ENCODE measurements at regions not wholly inside any gene's neighbourhood (a gene's known extent, or its start where the extent isn't known, plus 50 kb on each side); places are given as distances from the start of the nearest gene placed in this dataset.
"Not testable (repeated sequence)": the region's sequence is repeated elsewhere in the genome, so short reads cannot be mapped to it uniquely, and the experiment has no call there.

DNA sequence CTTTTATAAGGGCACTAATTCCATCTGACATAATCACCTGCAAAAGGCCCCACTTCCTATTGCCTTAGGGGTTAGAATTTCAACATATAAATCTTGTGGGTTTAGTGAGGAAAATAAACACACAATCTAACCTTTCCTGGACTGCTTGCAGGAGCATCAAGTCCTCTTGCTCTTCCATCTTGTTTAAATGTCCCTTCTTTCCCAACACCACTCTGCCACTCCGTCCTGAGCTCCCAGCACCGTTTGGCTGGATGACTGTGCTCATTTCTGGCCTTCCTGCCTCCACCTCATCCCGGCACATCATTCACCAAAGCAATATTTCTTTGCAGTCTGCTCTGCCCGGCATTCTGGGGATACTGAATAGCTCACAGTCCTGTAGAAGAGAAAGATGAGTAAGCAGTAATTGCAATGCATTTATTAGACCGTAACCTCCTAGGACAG is 247.8 kb downstream of the BCL2 start:
- intact Hi-C loops (cut with DNase I) = no loop called here
- DNase-seq = peak in 1 of 42 donors; percentile 34

DNA sequence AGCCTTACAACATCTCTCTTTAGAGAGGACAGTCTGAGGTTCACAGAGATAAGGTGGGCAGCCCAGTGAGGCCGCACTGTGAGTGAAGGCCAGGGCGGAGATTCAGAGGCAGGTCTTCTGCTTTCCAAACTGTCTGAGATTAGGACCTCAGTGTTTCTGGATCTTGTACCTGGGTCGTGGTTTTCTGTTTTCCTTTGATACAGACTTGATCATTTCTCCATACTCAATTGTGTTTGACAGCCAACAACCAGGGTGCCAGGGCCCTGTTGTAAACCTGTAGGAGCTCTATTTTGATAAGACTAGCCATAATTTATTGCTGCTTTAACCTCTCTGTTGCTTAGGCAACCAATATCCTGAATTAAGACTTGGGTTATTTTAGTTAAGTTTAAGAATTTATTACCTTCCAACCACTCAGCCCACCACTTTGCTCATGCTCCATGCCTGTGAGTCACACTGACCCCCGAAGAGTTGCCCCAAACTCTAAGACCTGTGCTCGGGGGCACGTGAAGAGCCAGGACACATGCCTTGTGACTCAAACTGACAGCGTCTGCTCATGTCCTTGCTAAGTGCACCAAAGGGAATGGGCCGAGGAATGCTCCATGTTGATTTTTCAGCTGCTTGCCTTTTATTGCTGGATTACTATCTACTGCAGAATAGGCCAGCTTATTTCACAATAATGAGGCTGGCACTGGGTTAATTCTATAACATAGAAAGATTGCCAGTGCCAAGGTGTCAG is 248.6 kb downstream of the BCL2 start:
- intact Hi-C loops (cut with DNase I) = no loop called here
- peak in 1 of 42 donors; percentile 17 for DNase-seq

DNA sequence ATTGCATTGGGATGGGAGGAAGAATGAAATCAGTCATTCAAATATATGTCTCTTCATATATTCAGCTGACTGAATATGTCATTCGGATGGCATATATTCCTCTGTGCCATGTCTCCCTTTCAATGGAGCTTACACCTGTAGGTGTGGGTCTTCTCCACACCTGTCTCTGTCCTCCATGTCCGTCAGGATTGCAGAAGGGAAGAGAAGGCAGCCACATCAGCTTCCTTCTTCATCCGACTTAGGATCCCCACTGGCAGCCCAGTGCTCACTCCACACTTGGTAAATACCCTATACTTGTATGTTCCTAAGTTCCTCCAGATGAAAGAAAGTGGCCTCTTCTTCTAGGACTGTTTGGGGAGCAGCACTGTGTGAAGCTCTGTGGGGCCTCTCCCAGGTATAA is 250.1 kb downstream of the BCL2 start:
- intact Hi-C loops (cut with DNase I) = no loop called here
- DNase-seq = peak in 1 of 42 donors; percentile 4

DNA sequence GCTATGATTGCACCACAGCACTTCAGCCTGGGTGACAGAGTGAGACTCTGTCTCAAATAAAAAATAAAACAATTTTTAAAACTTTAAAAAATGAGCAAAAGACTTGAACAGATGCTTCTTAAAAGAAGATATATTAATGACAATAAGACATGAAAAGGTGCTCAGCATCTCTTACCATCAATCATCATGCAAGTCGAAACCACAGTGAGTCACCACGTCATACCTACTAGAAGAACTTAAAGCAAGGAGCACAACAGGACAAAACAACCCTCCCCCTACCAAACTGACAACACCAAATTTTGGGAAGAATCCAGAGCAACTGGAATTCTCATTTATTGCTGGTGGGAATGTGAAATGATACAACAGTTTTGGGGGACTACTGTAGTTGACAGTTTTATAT is 251.6 kb downstream of the BCL2 start:
- DNase-seq = peak in 1 of 42 donors; percentile 12
- intact Hi-C loops (cut with DNase I) = no loop called here

DNA sequence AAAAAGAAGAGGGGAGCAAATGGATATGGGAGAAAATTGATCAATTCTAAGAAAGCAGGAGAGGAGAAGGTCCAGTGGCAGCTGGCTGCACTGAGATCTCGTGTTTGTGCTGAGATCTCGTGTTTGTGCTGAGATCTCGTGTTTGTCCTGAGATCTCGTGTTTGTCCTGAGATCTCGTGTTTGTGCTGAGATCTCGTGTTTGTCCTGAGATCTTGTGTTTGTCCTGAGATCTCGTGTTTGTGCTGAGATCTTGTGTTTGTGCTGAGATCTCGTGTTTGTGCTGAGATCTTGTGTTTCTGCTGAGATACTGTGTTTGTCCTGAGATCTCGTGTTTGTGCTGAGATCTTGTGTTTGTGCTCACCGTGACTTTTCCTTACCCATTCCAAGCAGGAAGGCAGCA is 254.4 kb downstream of the BCL2 start:
- intact Hi-C loops (cut with DNase I) = no loop called here
- DNase-seq = no peak

DNA sequence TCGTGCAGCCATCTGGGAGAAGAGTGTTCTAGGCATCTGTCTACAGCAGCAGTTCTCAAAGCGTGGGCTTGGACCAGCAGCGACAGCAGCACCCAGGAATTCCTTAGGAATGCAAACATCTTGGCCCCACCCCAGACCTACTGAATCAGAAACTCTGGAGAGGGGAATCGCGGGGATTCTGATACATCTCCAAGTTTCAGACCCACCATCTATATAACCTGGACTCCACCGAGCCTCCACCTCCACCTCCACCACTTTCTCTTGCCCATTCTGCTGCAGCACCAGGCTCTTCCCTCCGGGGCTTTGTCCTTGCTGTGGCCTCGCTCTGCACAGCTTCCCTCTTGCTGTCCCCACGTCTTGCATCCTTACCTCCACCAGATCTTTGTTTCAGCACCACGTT is 256.4 kb downstream of the BCL2 start:
- no peak for DNase-seq
- intact Hi-C loops (cut with DNase I) = no loop called here

DNA sequence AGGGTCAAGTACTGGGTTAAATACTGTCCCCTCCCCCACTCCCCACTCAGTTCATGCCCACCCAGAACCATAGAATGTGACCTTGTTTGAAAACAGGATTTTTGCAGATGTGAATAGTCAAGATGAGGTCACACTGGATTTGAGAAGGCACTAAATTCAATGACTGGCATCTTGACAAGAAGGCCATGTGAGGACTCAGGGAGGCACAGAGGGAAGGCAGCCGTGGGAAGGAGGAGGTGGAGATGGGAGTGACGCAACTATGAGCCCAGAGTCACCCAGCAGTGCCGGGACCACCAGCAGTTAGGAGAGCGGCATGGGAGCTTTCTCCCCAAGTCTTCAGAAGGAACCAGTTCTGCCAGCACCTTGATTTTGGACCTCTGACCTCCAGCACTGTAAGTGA is 257.3 kb downstream of the BCL2 start:
- intact Hi-C loops (cut with DNase I) = no loop called here
- DNase-seq = no peak

DNA sequence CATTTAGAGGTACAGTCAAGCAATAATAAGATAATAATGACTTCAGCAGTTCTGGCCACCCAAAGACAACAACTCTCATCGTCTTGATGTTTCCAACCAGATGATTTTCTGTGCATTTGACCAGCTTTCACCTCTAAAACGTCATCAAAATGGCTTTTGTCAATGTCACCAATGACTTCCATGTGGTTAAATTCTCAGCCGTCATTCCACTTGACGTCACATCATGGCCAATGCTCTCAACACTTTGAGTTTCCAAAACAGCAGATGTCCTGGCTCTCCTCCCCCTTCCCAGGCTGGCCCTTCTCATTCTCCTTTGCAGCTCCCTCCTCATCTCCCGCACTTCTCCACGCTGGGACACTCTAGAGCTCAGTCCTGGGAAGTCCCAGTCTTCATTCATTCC is 258.3 kb downstream of the BCL2 start:
- no peak for DNase-seq
- intact Hi-C loops (cut with DNase I) = no loop called here

DNA sequence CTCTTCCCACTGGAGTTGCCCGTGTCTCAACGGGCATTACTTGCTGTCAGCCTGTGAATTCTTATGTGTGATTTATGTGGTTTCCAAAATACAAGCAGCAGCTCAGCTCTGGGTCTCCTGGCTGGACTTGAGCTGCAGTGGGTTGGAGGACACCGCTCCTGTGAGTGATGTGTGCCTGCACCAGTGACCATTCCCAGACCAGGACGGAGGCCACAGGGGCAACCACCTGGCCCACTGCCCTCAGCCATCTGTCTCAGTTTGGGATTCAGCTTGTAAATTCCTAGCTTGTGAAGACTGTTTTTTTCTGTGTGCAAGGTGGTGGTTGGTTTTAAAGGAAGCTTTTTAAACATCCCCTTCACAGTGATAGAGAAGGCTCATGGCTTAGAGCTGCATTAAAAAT is 261.0 kb downstream of the BCL2 start:
- intact Hi-C loops (cut with DNase I) = no loop called here
- no peak for DNase-seq

DNA sequence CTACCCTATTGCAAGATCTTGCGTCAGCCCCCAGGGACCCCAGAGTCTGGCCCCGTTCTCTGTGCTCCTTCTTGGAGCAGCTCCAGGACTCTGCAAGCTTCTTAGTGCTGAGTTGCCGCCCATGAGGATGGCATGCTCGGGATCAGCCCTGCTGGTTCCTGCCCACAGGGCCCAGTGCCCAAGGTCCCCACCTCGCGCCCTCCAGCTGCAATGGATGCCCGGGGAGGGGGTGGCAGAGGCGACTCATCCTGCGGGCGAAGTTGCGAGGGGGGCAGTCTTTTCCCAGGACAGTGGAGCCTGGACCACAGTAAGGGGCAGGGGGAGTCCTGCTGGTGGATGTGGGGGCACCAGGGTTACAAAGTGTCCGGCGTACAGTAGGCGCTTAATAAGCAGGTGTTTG is 261.9 kb downstream of the BCL2 start:
- intact Hi-C loops (cut with DNase I) = no loop called here

DNA sequence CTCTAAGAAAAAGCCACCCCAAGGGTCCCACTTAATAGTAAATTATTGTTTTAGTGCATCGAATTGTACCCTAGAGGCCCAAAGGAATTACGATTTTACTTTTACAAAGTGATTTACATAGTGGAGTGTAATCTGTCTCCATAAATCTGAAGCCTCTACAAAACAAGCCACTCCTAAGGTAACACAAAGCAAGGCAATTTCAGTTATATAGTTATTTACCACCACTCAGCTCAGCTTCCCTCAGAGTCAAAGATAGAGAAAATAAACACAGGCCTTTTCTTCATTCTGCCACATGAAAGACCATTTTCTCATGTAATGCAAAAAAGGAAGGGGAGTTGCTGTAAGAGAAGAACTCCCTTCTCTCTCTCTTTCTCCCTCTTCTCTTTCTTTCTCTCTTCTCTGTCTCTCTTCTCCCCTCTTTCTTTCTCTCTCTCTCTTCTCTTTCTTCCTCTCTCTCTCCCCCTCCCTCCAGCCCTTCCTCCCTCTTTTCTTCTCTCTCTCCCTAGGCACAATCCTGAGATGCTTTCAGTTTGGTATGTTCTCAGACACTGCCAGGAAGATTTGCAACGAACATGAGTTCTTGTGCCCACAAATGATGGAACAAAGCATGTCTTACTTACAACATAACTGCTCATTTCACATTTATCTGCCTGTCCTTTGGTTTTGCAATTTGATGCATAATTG is 264.5 kb downstream of the BCL2 start:
- intact Hi-C loops (cut with DNase I) = no loop called here
- DNase-seq = no peak

More for the DNA sequence above, 261.9 kb downstream of the BCL2 start:
- DNase-seq = no peak

DNA sequence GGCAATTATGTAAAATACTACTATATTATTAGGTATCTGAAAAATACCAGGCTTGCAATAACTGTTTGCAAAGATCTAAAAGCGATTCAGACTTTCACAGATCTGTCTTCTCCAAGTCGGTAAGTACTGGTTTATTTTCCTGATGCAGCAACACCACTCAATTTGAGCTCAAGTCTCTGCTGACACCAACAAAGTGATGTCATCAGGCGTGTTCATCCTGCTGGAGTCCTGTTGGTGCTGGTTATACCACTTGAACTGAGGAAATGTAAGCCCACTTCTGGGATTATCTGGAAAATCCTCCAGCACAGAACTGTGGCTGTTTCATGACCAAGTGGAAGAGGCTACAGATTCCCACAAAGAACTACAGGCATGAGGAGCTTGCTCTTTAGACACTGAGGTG is 267.6 kb downstream of the BCL2 start:
- DNase-seq = no peak
- intact Hi-C loops (cut with DNase I) = no loop called here

DNA sequence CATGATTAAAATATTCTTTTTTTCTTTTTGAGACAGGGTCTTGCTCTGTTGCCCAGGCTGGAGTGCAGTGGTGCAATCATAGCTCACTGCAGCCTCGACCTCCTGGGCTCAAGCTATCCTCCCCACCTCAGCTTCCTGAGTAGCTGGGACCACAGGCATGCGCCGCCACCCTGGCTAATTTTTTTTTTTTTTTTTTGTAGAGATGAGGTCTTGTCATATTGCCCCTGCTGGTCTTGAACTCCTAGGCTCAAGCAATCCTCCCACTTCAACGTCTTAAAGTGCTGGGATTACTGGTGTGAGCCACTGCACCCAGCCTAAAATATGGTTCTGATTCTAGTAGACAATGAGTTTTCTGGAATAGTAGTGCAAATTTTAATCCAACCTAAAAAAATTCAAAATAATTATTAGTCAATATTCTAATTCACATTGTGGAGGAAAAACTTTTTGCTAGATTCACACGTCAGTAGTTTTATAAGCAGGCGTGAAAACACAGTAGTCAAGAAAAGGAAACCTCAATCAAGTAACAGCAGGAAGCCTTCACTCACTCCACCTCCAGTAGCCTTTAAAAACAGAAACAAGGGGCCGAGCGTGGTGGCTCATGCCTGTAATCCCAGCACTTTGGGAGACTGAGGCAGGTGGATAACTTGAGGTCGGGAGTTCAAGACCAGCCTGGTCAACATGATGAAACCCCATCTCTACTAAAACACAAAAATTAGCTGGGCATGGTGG is 268.7 kb downstream of the BCL2 start:
- intact Hi-C loops (cut with DNase I); DNase-seq: not testable (repeated sequence)

DNA sequence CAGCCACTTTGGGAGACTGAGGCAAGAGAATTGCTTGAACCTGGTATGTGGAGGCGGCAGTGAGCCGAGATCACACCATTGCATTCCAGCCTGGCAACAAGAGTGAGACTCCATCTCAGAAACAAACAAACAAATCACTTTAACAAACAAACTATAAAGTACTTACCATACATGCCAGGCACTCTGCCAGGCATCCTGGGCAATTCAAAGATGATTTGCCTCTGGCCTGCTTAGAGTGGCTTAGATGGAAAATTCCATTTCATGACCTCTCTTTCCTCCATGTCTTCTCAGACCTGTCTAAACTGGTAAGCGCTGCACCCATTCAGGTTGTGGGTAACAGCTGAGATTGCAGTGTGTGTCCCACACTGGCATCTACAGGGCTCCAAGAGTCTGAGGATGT is 273.2 kb downstream of the BCL2 start:
- intact Hi-C loops (cut with DNase I) = no loop called here
- no peak for DNase-seq

DNA sequence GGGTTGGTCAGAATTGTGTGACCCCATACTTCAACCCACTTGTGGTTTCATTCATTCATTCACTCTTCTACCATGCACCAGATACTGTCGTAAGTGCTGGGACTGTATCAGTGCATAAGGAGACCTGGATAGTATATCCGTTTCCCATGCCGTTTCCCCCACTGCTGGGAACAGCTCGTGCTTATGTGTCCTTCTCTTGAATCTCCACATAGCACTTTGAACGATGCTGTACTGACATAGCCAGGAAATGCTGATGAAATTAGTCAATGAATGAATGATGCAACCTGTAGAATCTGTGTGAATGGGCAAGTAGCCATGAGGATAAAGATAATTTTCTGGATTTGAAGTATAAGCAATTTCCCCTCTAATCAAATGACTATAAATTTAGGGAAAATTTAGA is 276.1 kb downstream of the BCL2 start:
- no peak for DNase-seq
- intact Hi-C loops (cut with DNase I) = no loop called here

DNA sequence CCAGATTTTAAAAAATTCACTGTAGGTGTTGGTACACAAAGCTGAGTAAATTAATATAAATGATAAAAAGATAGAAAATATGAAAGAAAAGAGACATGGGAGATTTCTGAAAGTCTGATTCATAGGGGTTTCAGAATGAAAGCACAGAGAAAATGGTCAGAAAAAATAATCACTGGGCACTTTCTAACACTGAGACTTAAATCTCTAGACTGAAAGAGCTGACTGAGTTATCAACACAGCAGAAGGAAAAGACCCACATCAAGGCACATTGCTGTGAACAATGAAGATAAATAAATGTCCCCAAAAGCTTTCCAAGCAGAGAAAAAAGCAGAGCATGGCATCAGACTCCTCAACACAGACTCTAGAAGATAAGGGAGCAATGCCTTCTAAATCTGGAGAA is 277.2 kb downstream of the BCL2 start:
- intact Hi-C loops (cut with DNase I) = no loop called here
- no peak for DNase-seq

DNA sequence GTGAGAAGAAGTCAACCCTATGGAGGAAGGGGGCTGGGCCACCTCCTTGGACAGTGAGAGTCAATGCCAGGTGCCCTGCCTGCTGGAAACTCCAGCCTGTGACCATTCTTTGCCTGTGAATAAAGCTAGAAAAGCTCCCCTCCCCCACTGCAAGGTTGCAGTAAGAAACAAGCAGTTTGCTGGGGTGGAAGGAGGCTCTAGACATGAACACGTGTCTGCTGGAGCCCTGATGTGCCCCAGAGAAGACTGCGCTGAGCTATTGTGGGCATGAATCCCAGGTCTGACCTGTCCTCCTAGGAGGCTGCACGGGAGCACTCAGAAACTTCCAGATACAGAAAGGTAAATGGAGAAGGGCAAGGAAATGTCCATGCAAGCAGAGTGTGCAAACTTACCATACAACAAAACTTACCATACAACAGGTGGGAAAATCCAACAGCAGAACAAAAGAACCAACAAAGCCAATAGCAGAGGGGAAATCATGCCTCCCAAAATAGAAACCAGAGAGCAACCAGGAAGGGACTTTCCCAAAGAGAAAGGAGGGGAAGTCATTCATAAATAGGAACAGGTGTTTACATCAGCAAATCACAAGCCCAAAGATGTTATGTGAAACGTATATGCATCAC is 278.7 kb downstream of the BCL2 start:
- DNase-seq = no peak
- intact Hi-C loops (cut with DNase I) = no loop called here

DNA sequence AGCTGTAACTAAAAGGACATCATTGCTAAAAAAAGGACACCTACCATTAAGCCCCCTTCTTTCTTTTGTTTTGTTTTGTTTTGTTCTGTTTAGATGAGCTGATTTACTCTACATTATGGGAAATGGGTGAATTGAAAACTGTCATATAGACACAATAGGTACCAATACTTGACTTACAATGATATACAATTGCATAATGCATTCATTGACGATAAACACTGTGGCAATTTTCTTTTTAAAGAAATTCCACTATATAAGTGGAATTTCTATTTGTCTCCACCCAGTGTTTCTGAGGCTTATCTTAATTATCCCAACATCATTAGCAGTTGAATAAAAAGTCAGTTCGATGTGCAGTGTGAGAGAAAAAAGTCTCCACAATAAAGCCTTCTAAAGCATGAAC is 282.1 kb downstream of the BCL2 start:
- DNase-seq = no peak
- intact Hi-C loops (cut with DNase I) = no loop called here

DNA sequence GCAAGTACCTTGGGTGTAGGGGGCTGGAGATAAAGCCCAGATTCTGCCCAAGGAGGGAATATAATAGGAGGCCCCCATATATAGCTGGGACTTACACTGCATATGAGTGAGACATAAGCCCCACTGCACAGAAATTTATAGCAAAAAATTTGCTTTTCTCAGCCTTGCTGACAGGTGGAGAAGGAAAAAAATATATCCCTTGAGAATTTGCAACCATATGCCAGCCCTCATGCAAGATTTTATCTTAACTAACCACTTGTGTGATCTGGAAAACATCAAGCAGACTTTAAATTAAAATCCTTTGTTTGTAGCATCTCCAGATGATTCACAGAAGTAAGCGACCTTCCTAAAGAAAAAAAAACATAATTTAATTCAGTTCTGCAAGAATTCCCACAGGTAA is 288.2 kb downstream of the BCL2 start:
- intact Hi-C loops (cut with DNase I) = no loop called here
- no peak for DNase-seq

Data from head of caudate nucleus (tissue), 42 donors.